Gastrocnemius medialis (tissue), 4 donors: ENCODE measurements at regions not wholly inside any gene's neighbourhood (a gene's known extent, or its start where the extent isn't known, plus 50 kb on each side); places are given as distances from the start of the nearest gene placed in this dataset.

Experiments
- CTCF ChIP-seq, 5 experiments: fragments of 450-650 bp in 3 of 5; fragments of 200-600 bp in 2 of 5; sonication (generic) in 2 of 5; IDR thresholded peaks in 4 of 5; conservative IDR thresholded peaks in 1 of 5; 1 replicate in 4 of 5; 2 replicates in 1 of 5; pipeline ENCODE4 v1.5.1; 2016 to 2019; ENCODE audit warnings: antibody characterized with exemption in 5 of 5, mild to moderate bottlenecking in 3 of 5, moderate library complexity in 3 of 5
- POLR2A ChIP-seq, 2 donors: fragments of 450-650 bp; IDR thresholded peaks; one replicate each; pipeline ENCODE4 v1.6.1; 2017; ENCODE audit warnings: antibody characterized with exemption in 2 of 2, mild to moderate bottlenecking in 2 of 2, moderate library complexity in 2 of 2

- TF ChIP-seq CTCF (IDR thresholded peaks at IDR 0.05 in 4 of 5, conservative IDR thresholded peaks at IDR 0.05 in 1 of 5) (no peak), POLR2A (IDR thresholded peaks at IDR 0.05) (no peak)
Measured at GRCh38 chr14:101118746-101119591, 215.4 kb upstream of the RTL1 start.
